SK-N-SH (cell line): ENCODE measurements at regions not wholly inside any gene's neighbourhood (a gene's known extent, or its start where the extent isn't known, plus 50 kb on each side); places are given as distances from the start of the nearest gene placed in this dataset.
"Not testable (repeated sequence)": the region's sequence is repeated elsewhere in the genome, so short reads cannot be mapped to it uniquely, and the experiment has no call there.

Experiments
- CTCF ChIA-PET: fragments of 300-600, 350-600 bp; formaldehyde crosslinking; extraction: SDS; loops from one replicate; lab custom pipeline; 2021; lab: Yijun Ruan, JAX
- POLR2A ChIA-PET: fragments of 350-600 bp; sonication (Branson Sonifier 250); formaldehyde crosslinking; extraction: SDS; loops from one replicate; lab custom pipeline; 2020; ENCODE audit warnings: antibody characterized with exemption, inconsistent platforms; lab: Yijun Ruan, JAX
- DNase-seq: peaks from one replicate; pipeline ENCODE4 v3.0.0; 2012
- H2AFZ ChIP-seq: fragments of 200-600 bp; sonication (generic); 2 replicates; pipeline ENCODE4 v1.8.1; 2016; ENCODE audit warnings: antibody characterized with exemption, mild to moderate bottlenecking, low read depth
- H3F3A ChIP-seq: fragments of 200-600 bp; sonication (generic); replicated peaks from 2 replicates; pipeline ENCODE3; 2016; ENCODE audit warnings: antibody characterized with exemption, mild to moderate bottlenecking; ENCODE audit not compliant: insufficient read depth
- H3K27ac ChIP-seq, 2 experiments: fragments of 200-500 bp in 1 of 2; fragments of 200-600 bp in 1 of 2; sonication (Bioruptor generic) in 1 of 2; sonication (generic), shearing (Covaris generic) in 1 of 2; 2 replicates each; pipeline versions ENCODE4 v1.5.1 to v1.6.1; 2014 to 2016; ENCODE audit warnings: low read depth in 2 of 2, inconsistent platforms in 1 of 2, low read length in 1 of 2, mild to moderate bottlenecking in 1 of 2, mixed read lengths in 1 of 2
- H3K27me3 ChIP-seq: fragments of 200-600 bp; sonication (generic), shearing (Covaris generic); 2 replicates; pipeline ENCODE4 v1.6.1; 2016; ENCODE audit warnings: mixed run types; ENCODE audit not compliant: insufficient read depth
- H3K36me3 ChIP-seq, 2 experiments: fragments of 200-500 bp in 1 of 2; fragments of 200-600 bp in 1 of 2; sonication (Bioruptor generic) in 1 of 2; sonication (generic) in 1 of 2; replicated peaks in 1 of 2; 2 replicates each; pipeline versions ENCODE3 to v1.5.1; 2014 to 2016; ENCODE audit warnings: low read length in 1 of 2, mild to moderate bottlenecking in 1 of 2; ENCODE audit not compliant: insufficient read depth in 2 of 2, control insufficient read depth in 1 of 2
- H3K4me1 ChIP-seq, 2 experiments: fragments of 200-500 bp in 1 of 2; fragments of 200-600 bp in 1 of 2; sonication (Bioruptor generic) in 1 of 2; sonication (generic), shearing (Covaris generic) in 1 of 2; 2 replicates each; pipeline versions ENCODE4 v1.5.1 to v1.6.1; 2014 to 2016; ENCODE audit warnings: low read depth in 1 of 2, low read length in 1 of 2, mixed run types in 1 of 2; ENCODE audit not compliant: insufficient read depth in 2 of 2, control insufficient read depth in 1 of 2
- H3K4me2 ChIP-seq: fragments of 200-600 bp; sonication (generic), shearing (Covaris generic); 2 replicates; pipeline ENCODE4 v1.6.1; 2017; ENCODE audit warnings: mixed run types
- H3K4me3 ChIP-seq, 2 experiments: fragments of 200-500 bp in 1 of 2; fragments of 200-600 bp in 1 of 2; sonication (Bioruptor generic) in 1 of 2; sonication (generic), shearing (Covaris generic) in 1 of 2; 2 replicates each; pipeline versions ENCODE4 v1.5.1 to v1.8.1; 2014 to 2016; ENCODE audit warnings: low read depth in 2 of 2, inconsistent platforms in 1 of 2, low read length in 1 of 2, mild to moderate bottlenecking in 1 of 2, mixed read lengths in 1 of 2, moderate library complexity in 1 of 2
- H3K79me2 ChIP-seq: fragments of 200-600 bp; sonication (generic); 2 replicates; pipeline ENCODE4 v1.8.1; 2017; ENCODE audit warnings: mild to moderate bottlenecking; ENCODE audit not compliant: insufficient read depth
- H3K9ac ChIP-seq: fragments of 200-600 bp; sonication (generic); 2 replicates; pipeline ENCODE4 v1.6.1; 2017; ENCODE audit warnings: mixed run types
- H3K9me2 ChIP-seq: fragments of 200-600 bp; sonication (generic); 2 replicates; pipeline ENCODE4 v1.6.1; 2017; ENCODE audit warnings: mixed run types
- H3K9me3 ChIP-seq: fragments of 200-600 bp; sonication (generic); 2 replicates; pipeline ENCODE4 v1.6.1; 2017; ENCODE audit warnings: mixed run types, mild to moderate bottlenecking, moderate library complexity
- H4K20me1 ChIP-seq: fragments of 200-600 bp; sonication (generic); 2 replicates; pipeline ENCODE4 v1.6.1; 2017; ENCODE audit warnings: mild to moderate bottlenecking, mixed run types; ENCODE audit not compliant: insufficient read depth
- CTCF ChIP-seq: fragments of 200-600 bp; sonication (generic); IDR thresholded peaks from 2 replicates; pipeline ENCODE4 v1.6.1; 2017; ENCODE audit warnings: antibody characterized with exemption, mild to moderate bottlenecking, moderate library complexity
- ELF1 ChIP-seq: IDR thresholded peaks from 2 replicates; pipeline ENCODE4 v1.4.0; 2012
- EP300 ChIP-seq, 2 experiments: IDR thresholded peaks; 2 replicates each; pipeline versions ENCODE4 v1.4.0 to v1.6.1; 2012; ENCODE audit warnings: borderline replicate concordance in 1 of 2, low read depth in 1 of 2, low read length in 1 of 2
- EZH2phosphoT487 ChIP-seq: fragments of 200-600 bp; sonication (generic); IDR thresholded peaks from 2 replicates; pipeline ENCODE4 v1.6.1; 2017; ENCODE audit warnings: low read depth, mixed run types, mild to moderate bottlenecking, antibody characterized with exemption, moderate library complexity, borderline replicate concordance
- FOSL2 ChIP-seq: IDR thresholded peaks from 2 replicates; pipeline ENCODE4 v1.4.0; 2012; ENCODE audit warnings: low read depth, mild to moderate bottlenecking, moderate library complexity, borderline replicate concordance
- FOXJ3 ChIP-seq: sonication (generic); formaldehyde crosslinking; IDR thresholded peaks from 2 replicates; pipeline ENCODE4 v1.5.1; 2020; ENCODE audit warnings: mild to moderate bottlenecking, missing genetic modification reagents
- MXI1 ChIP-seq: IDR thresholded peaks from 2 replicates; pipeline ENCODE4 v1.6.1; 2012; ENCODE audit warnings: mild to moderate bottlenecking, low read depth, low read length, improper control_type of control experiment
- NFIC ChIP-seq: IDR thresholded peaks from 2 replicates; pipeline ENCODE4 v1.4.0; 2012; ENCODE audit warnings: borderline replicate concordance
- NRF1 ChIP-seq: IDR thresholded peaks from 2 replicates; pipeline ENCODE4 v1.6.1; 2012; ENCODE audit warnings: low read depth, mild to moderate bottlenecking, low read length
- REST ChIP-seq: IDR thresholded peaks from 2 replicates; pipeline ENCODE4 v1.6.1; 2012; ENCODE audit warnings: mild to moderate bottlenecking, low read depth, low read length, moderate library complexity
- SIN3A ChIP-seq: IDR thresholded peaks from 2 replicates; pipeline ENCODE4 v1.6.1; 2012; ENCODE audit warnings: low read depth, mild to moderate bottlenecking, low read length, moderate library complexity, borderline replicate concordance
- WGBS: methylation state at CpG from one replicate; pipeline ENCODE4 v1.1.6; 2017; ENCODE audit warnings: low lambda C conversion rate; 5-methylcytosine and 5-hydroxymethylcytosine counted together
- TF ChIP-seq, protein P1 (sequence below): IDR thresholded peaks from 2 replicates; pipeline ENCODE4 v1.4.0; 2012; ENCODE audit warnings: low read depth

GRCh38 chrX:139324756-139325155 lies 205.8 kb upstream of the F9 start:
- Histone ChIP-seq H3K9me2 (no peaks in the 10 kb centered on the region), H3K27ac (no peak overlapping the region), H3K9ac (no peak overlapping the region), H4K20me1 (no peaks in the 10 kb centered on the region), H3K27me3 (no peaks in the 10 kb centered on the region), H3F3A (no peaks in the 10 kb centered on the region), H2AFZ (no peak overlapping the region), H3K36me3 (no peaks in the 10 kb centered on the region), H3K9me3 (no peaks in the 10 kb centered on the region), H3K4me3 (no peak overlapping the region), H3K79me2 (no peaks in the 10 kb centered on the region), H3K4me2 (no peak overlapping the region), H3K4me1 (no peaks in the 10 kb centered on the region)
- CTCF ChIA-PET = no interaction called here
- 0% methylated on average over 2 of the region's 2 CpGs for WGBS
- TF ChIP-seq FOSL2 = no peak
- TF ChIP-seq FOXJ3 (CRISPR knock-in tag) = no peak
- no peak for TF ChIP-seq MXI1
- TF ChIP-seq EZH2phosphoT487 = no peak
- TF ChIP-seq CTCF = no peak
- TF ChIP-seq EP300 (IDR thresholded peaks at IDR 0.05; ENCODE audit: borderline replicate concordance in 1 of 2, low read depth in 1 of 2, low read length in 1 of 2) = no peak
- no peak for TF ChIP-seq REST
- TF ChIP-seq NRF1 = no peak
- no peak for TF ChIP-seq ELF1
- no peak for TF ChIP-seq SIN3A
- no peak for TF ChIP-seq NFIC
- TF ChIP-seq, protein P1, sequence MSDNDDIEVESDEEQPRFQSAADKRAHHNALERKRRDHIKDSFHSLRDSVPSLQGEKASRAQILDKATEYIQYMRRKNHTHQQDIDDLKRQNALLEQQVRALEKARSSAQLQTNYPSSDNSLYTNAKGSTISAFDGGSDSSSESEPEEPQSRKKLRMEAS = no peak
- POLR2A ChIA-PET = no interaction called here
- DNase-seq = no peak

GRCh38 chrX:139320661-139321354 lies 209.7 kb upstream of the F9 start:
- H3F3A ChIP-seq, H3K27ac ChIP-seq, H3K4me1 ChIP-seq, H3K9ac ChIP-seq, H3K79me2 ChIP-seq, H3K4me3 ChIP-seq, POLR2A ChIA-PET, H3K27me3 ChIP-seq, H4K20me1 ChIP-seq, H3K9me2 ChIP-seq, H3K9me3 ChIP-seq, H3K36me3 ChIP-seq, H2AFZ ChIP-seq, DNase-seq, H3K4me2 ChIP-seq, CTCF ChIA-PET: not testable (repeated sequence)
- WGBS = 2% methylated on average over 5 of the region's 38 CpGs

GRCh38 chrX:139306675-139307074 lies 223.9 kb upstream of the F9 start:
- H3K9ac ChIP-seq, DNase-seq, H3K27me3 ChIP-seq, CTCF ChIA-PET, H3K4me1 ChIP-seq, H3K4me3 ChIP-seq, H3K9me2 ChIP-seq, H3F3A ChIP-seq, POLR2A ChIA-PET, H3K4me2 ChIP-seq, H3K9me3 ChIP-seq, H3K27ac ChIP-seq, H4K20me1 ChIP-seq, H3K79me2 ChIP-seq, H3K36me3 ChIP-seq, H2AFZ ChIP-seq: not testable (repeated sequence)
